ENCODE measurements at regions not wholly inside any gene's neighbourhood (a gene's known extent, or its start where the extent isn't known, plus 50 kb on each side); places are given as distances from the start of the nearest gene placed in this dataset.

- TF ChIP-seq CTCF (conservative IDR thresholded peaks at IDR 0.05; ENCODE audit: low read depth, low read length) (no peak), EZH2 (IDR thresholded peaks at IDR 0.05; ENCODE audit: borderline replicate concordance, low read depth, low read length, poor library complexity, severe bottlenecking) (no peak)
Observed at GRCh38 chr18:44171301-44171700, 509.4 kb upstream of the SETBP1 start.

Data from A673 (cell line).